GM23338 (cell line): ENCODE measurements at regions not wholly inside any gene's neighbourhood (a gene's known extent, or its start where the extent isn't known, plus 50 kb on each side); places are given as distances from the start of the nearest gene placed in this dataset.

Experiments
- ATAC-seq: fragments of 200-7000 bp; cut with Tn5 transposase; 3 replicates; pipeline ENCODE4 v1.9.1; 2020
- DNase-seq: peaks from one replicate; pipeline ENCODE4 v3.0.0-alpha.2; 2015; ENCODE audit warnings: low spot score
- H2AFZ ChIP-seq: fragments of 200-600 bp; sonication (generic); 2 replicates; pipeline ENCODE4 v1.8.0; 2016; ENCODE audit warnings: antibody characterized with exemption, mild to moderate bottlenecking, moderate library complexity
- H3F3A ChIP-seq: fragments of 200-600 bp; sonication (generic); replicated peaks from 2 replicates; pipeline ENCODE4 v1.8.0; 2017; ENCODE audit warnings: antibody characterized with exemption, mixed run types, low read depth
- H3K27ac ChIP-seq: fragments of 200-600 bp; sonication (generic); 2 replicates; pipeline ENCODE4 v1.6.1; 2016; ENCODE audit warnings: low read depth
- H3K27me3 ChIP-seq: fragments of 200-600 bp; sonication (generic); 2 replicates; pipeline ENCODE4 v1.8.0; 2016; ENCODE audit warnings: mild to moderate bottlenecking, mixed run types, moderate library complexity; ENCODE audit not compliant: insufficient read depth
- H3K36me3 ChIP-seq: fragments of 200-600 bp; sonication (generic); 2 replicates; pipeline ENCODE4 v1.8.0; 2016; ENCODE audit warnings: mild to moderate bottlenecking; ENCODE audit not compliant: insufficient read depth
- H3K4me1 ChIP-seq: fragments of 200-600 bp; sonication (generic); 2 replicates; pipeline ENCODE4 v1.8.0; 2016; ENCODE audit warnings: mild to moderate bottlenecking, moderate library complexity; ENCODE audit not compliant: insufficient read depth
- H3K4me2 ChIP-seq: fragments of 200-600 bp; sonication (generic); 2 replicates; pipeline ENCODE4 v1.7.1; 2017; ENCODE audit warnings: mixed run types
- H3K4me3 ChIP-seq: fragments of 200-600 bp; sonication (generic); 2 replicates; pipeline ENCODE4 v1.6.1; 2016; ENCODE audit warnings: mixed run types
- H3K79me2 ChIP-seq: fragments of 200-600 bp; sonication (generic); replicated peaks from 2 replicates; pipeline ENCODE4 v1.8.0; 2017; ENCODE audit warnings: mild to moderate bottlenecking; ENCODE audit not compliant: insufficient read depth
- H3K9me2 ChIP-seq: fragments of 200-600 bp; sonication (generic); 2 replicates; pipeline ENCODE4 v1.8.0; 2017; ENCODE audit not compliant: insufficient read depth
- H4K20me1 ChIP-seq: fragments of 200-600 bp; sonication (generic); replicated peaks from 2 replicates; pipeline ENCODE4 v1.8.0; 2017; ENCODE audit warnings: mild to moderate bottlenecking; ENCODE audit not compliant: insufficient read depth
- H3K27ac Mint-ChIP-seq: 2 replicates; pipeline ENCODE4 v1.8.0; 2020; ENCODE audit warnings: inconsistent platforms, mild to moderate bottlenecking, moderate library complexity, mixed read lengths
- H3K27me3 Mint-ChIP-seq: 3 replicates; pipeline ENCODE4 v1.8.0; 2022; ENCODE audit warnings: low read depth, mild to moderate bottlenecking, moderate library complexity, mixed read lengths, inconsistent platforms; ENCODE audit not compliant: insufficient read depth, poor library complexity
- H3K36me3 Mint-ChIP-seq: 3 replicates; pipeline ENCODE4 v1.8.0; 2021; ENCODE audit warnings: low read depth, mild to moderate bottlenecking, inconsistent platforms, moderate library complexity, mixed read lengths
- H3K4me1 Mint-ChIP-seq: 3 replicates; pipeline ENCODE4 v1.8.0; 2020; ENCODE audit warnings: mild to moderate bottlenecking, inconsistent platforms, mixed read lengths
- H3K4me3 Mint-ChIP-seq: 3 replicates; pipeline ENCODE4 v1.8.0; 2021; ENCODE audit warnings: moderate library complexity, mild to moderate bottlenecking, inconsistent platforms, mixed read lengths
- H3K9me3 Mint-ChIP-seq: 3 replicates; pipeline ENCODE4 v1.8.0; 2020; ENCODE audit warnings: moderate library complexity, mild to moderate bottlenecking, inconsistent platforms, mixed read lengths
- CREB1 ChIP-seq: fragments of 250-450 bp; sonication (Bioruptor Pico); IDR thresholded peaks from 2 replicates; pipeline ENCODE4 v1.5.0; 2020; ENCODE audit warnings: low read depth, mild to moderate bottlenecking, moderate library complexity
- CTCF ChIP-seq, 2 experiments: fragments of 200-600 bp in 1 of 2; sonication (generic) in 1 of 2; conservative IDR thresholded peaks; 2 replicates each; pipeline versions ENCODE4 v1.5.1 to v1.6.1; 2016 to 2017; ENCODE audit warnings: antibody characterized with exemption in 2 of 2, low read depth in 2 of 2, mild to moderate bottlenecking in 2 of 2, moderate library complexity in 1 of 2
- ETS1 ChIP-seq: IDR thresholded peaks from 2 replicates; pipeline ENCODE4 v1.6.1; 2016; ENCODE audit warnings: antibody characterized with exemption
- EZH2 ChIP-seq: fragments of 200-600 bp; sonication (generic); IDR thresholded peaks from one replicate; pipeline ENCODE4 v1.8.0; 2017; ENCODE audit warnings: antibody characterized with exemption, mild to moderate bottlenecking, low read depth; ENCODE audit not compliant: unreplicated experiment
- EZH2phosphoT487 ChIP-seq: fragments of 200-600 bp; sonication (generic); IDR thresholded peaks from one replicate; pipeline ENCODE4 v1.8.1; 2018; ENCODE audit warnings: antibody characterized with exemption; ENCODE audit not compliant: unreplicated experiment
- JUNB ChIP-seq: IDR thresholded peaks from one replicate; pipeline ENCODE4 v1.6.1; 2016; ENCODE audit warnings: antibody characterized with exemption; ENCODE audit not compliant: unreplicated experiment
- NANOG ChIP-seq: IDR thresholded peaks from 2 replicates; pipeline ENCODE4 v1.6.1; 2016; ENCODE audit warnings: antibody characterized with exemption, borderline replicate concordance
- POLR2AphosphoS5 ChIP-seq: IDR thresholded peaks from 2 replicates; pipeline ENCODE4 v1.6.1; 2016; ENCODE audit warnings: antibody characterized with exemption, low read depth
- STAT1 ChIP-seq: IDR thresholded peaks from one replicate; pipeline ENCODE4 v1.6.1; 2016; ENCODE audit warnings: antibody characterized with exemption; ENCODE audit not compliant: unreplicated experiment
- ZNF114 ChIP-seq: fragments of 250-450 bp; sonication (Bioruptor Pico); IDR thresholded peaks from 2 replicates; pipeline ENCODE4 v1.5.0; 2020; ENCODE audit warnings: mild to moderate bottlenecking, moderate library complexity
- ZNF331 ChIP-seq: fragments of 250-450 bp; sonication (Bioruptor Pico); IDR thresholded peaks from 2 replicates; pipeline ENCODE4 v1.5.0; 2020; ENCODE audit warnings: low read depth, mild to moderate bottlenecking, moderate library complexity
- ZNF462 ChIP-seq: fragments of 250-450 bp; sonication (Bioruptor Pico); IDR thresholded peaks from 2 replicates; pipeline ENCODE4 v1.5.0; 2020; ENCODE audit warnings: mild to moderate bottlenecking, moderate library complexity

GRCh38 chr15:72865486-72865885, 81.9 kb upstream of the ADPGK start:
- ATAC-seq (no peak), DNase-seq (no peak)
- no peak overlapping the region for H3K4me3 Mint-ChIP-seq
- H3K27me3 Mint-ChIP-seq: peaks cover 3% of the 10 kb centered on the region
- Histone ChIP-seq H3K4me1 (no peaks in the 10 kb centered on the region), H3F3A (no peaks in the 10 kb centered on the region), H3K27ac (no peak overlapping the region), H3K36me3 (no peaks in the 10 kb centered on the region), H3K9me2 (0 out of 2 replicates have a peak, but pooled peaks cover 7% of the 10 kb centered on the region), H3K79me2 (no peaks in the 10 kb centered on the region), H2AFZ (no peak overlapping the region), H4K20me1 (no peaks in the 10 kb centered on the region), H3K4me2 (no peak overlapping the region), H3K27me3 (no peaks in the 10 kb centered on the region), H3K4me3 (no peak overlapping the region)
- H3K9me3 Mint-ChIP-seq: no peaks in the 10 kb centered on the region
- TF ChIP-seq EZH2 (no peak), ZNF331 (no peak), EZH2phosphoT487 (no peak), STAT1 (no peak), ZNF462 (no peak)
- H3K36me3 Mint-ChIP-seq: no peaks in the 10 kb centered on the region
- no peaks in the 10 kb centered on the region for H3K4me1 Mint-ChIP-seq
- no peak overlapping the region for H3K27ac Mint-ChIP-seq

GRCh38 chr15:72864681-72865080, 81.1 kb upstream of the ADPGK start:
- no peaks in the 10 kb centered on the region for H3K79me2 ChIP-seq
- H3K4me1 Mint-ChIP-seq: no peaks in the 10 kb centered on the region
- no peaks in the 10 kb centered on the region for H3K27me3 Mint-ChIP-seq
- 0 out of 2 replicates have a peak, but pooled peaks cover 7% of the 10 kb centered on the region for H3K9me2 ChIP-seq
- no peaks in the 10 kb centered on the region for H4K20me1 ChIP-seq
- no peak overlapping the region for H3K4me3 ChIP-seq
- DNase-seq (no peak), ATAC-seq (no peak)
- no peaks in the 10 kb centered on the region for H3F3A ChIP-seq
- no peak overlapping the region for H3K27ac ChIP-seq
- no peak overlapping the region for H3K4me3 Mint-ChIP-seq
- no peak overlapping the region for H2AFZ ChIP-seq
- H3K36me3 Mint-ChIP-seq: no peaks in the 10 kb centered on the region
- H3K36me3 ChIP-seq: no peaks in the 10 kb centered on the region
- no peak overlapping the region for H3K27ac Mint-ChIP-seq
- H3K4me1 ChIP-seq: no peaks in the 10 kb centered on the region
- no peaks in the 10 kb centered on the region for H3K27me3 ChIP-seq
- H3K4me2 ChIP-seq: no peak overlapping the region
- H3K9me3 Mint-ChIP-seq: no peaks in the 10 kb centered on the region
- no peak for TF ChIP-seq JUNB
- no peak for TF ChIP-seq CREB1 (CRISPR knock-in tag)
- no peak for TF ChIP-seq ZNF331
- no peak for TF ChIP-seq NANOG
- TF ChIP-seq ETS1: no peak
- no peak for TF ChIP-seq ZNF114
- TF ChIP-seq POLR2AphosphoS5: no peak
- no peak for TF ChIP-seq EZH2
- TF ChIP-seq EZH2phosphoT487: no peak
- TF ChIP-seq CTCF (conservative IDR thresholded peaks at IDR 0.05; ENCODE audit: low read depth in 2 of 2): no peak
- no peak for TF ChIP-seq STAT1
